GM18909 (cell line): ENCODE measurements at regions not wholly inside any gene's neighbourhood (a gene's known extent, or its start where the extent isn't known, plus 50 kb on each side); places are given as distances from the start of the nearest gene placed in this dataset.
"Not testable (repeated sequence)": the region's sequence is repeated elsewhere in the genome, so short reads cannot be mapped to it uniquely, and the experiment has no call there.

Source experiments
- ATAC-seq: cut with Tn5 transposase; IDR thresholded peaks from one replicate; pipeline ENCODE4 v1.9.1; 2021; ENCODE audit warnings: mild to moderate bottlenecking; ENCODE audit not compliant: unreplicated experiment, poor library complexity

DNA sequence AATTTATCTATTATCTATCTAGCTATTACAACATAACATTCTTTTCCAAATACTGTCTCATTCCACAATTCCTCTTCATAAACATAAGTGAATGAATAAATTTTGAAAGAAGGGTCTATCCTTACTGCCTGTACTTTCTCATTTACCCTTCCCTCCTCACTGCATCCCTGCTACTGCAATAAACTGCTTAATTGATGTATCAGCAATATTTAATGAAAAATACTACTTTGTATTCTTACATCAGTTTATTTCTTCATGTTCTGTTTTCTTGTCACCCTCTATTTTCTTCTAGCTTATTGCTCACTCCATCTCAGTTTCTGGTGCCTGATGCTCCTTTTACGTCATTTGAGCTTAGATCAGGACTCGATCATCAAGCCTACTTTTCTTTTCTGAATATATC is 695.7 kb upstream of the ATXN7L3B start:
- no peak for ATAC-seq

GRCh38 chr12:73863546-73863945 is 674.1 kb upstream of the ATXN7L3B start:
- ATAC-seq = no peak

- no peak for ATAC-seq
Observed at GRCh38 chr12:73867147-73867546, 670.5 kb upstream of the ATXN7L3B start.

DNA sequence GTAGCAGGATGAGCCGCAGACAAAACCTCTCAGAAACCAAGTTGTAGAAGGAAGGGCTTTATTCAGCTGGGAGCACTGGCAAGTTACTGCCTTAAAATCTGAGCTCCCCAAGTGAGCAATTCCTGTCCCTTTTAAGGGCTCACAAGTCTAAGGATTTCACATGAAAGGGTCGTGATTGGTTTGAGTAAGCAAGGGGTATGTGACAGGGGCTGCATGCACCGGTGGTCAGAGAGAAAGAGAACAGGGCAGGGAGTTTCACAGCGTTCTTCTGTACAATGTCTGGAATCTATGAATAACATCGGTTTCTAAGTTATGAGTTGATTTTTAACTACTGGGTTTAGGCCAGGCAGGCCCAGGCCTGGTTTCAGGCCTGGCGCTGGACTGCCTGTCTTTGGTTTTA is 660.3 kb upstream of the ATXN7L3B start:
- ATAC-seq = not testable (repeated sequence)

DNA sequence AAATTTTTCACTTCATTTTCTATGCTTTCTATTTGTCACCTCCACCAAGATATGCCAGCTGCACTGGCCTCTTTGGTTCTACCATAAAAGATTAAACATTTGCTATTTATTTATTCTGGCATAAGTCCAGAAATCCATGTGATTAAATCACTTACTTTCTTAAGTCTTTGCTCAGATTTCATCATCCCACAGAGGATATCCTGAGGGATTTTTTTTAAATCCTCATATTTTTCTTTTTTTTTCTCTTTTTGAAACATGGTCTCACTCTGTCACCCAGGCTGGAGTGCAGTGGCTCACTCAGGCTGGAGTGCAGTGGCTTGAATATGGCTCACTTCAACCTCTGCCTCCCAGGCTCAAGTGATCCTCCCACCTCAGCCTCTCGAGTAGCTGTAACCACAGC is 645.4 kb upstream of the ATXN7L3B start:
- no peak for ATAC-seq

DNA sequence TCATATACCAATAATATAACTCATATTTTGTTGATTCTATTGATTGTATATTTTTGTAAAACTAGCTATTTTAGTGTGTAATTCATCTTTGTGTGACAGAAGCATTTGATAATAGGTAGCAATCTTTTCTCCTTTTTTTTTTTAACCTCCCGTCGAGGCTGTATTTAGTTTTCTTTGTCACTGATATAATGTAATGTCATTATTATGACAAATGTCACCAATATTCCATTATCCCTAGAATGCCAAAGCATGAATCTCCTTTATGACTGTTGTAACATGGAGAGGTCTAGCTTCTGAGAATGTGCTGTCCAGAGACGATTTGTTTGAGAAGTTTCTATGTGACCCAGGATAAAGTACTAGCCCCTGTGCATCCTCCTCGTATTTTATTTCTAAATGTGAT is 639.0 kb upstream of the ATXN7L3B start:
- no peak for ATAC-seq

DNA sequence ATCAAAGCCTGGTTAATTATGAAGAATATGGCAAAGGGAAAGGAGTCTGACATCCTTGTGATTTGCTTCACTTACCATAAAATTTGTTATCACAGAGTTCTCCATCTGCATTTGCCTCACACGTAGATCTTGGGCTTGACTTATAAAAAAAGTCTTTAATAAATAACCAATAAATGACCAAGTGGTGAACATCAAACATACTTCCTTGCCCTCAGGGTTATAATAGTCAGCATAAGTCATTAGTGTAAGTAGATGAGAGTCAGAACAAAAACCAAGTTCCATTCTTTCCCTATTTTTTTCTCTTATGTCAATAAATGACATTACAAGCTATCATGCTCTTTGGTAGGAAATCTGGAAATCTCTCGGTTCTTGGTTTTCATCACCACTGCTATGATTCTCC is 635.4 kb upstream of the ATXN7L3B start:
- no peak for ATAC-seq

GRCh38 chr12:73906757-73907156 is 630.9 kb upstream of the ATXN7L3B start:
- ATAC-seq = no peak

DNA sequence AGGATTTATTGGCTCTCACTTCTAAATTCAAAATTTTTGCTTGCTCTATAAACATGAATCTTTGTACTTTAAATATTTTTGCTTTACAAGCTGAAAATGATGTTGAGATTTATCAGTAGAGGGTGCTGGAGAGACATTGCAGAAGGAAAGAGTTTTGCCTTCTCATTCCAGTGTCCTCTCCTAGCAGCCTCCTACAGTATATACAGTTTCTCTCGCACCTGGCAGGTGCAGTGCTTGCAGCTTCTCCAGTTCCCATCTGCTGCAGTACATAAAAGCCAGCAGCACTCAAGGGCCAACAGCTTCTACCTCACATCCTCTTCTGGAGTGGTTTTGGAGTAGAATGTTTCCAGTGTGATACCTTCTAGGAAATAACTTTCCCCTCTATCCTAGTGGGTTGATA is 601.8 kb upstream of the ATXN7L3B start:
- ATAC-seq = no peak

DNA sequence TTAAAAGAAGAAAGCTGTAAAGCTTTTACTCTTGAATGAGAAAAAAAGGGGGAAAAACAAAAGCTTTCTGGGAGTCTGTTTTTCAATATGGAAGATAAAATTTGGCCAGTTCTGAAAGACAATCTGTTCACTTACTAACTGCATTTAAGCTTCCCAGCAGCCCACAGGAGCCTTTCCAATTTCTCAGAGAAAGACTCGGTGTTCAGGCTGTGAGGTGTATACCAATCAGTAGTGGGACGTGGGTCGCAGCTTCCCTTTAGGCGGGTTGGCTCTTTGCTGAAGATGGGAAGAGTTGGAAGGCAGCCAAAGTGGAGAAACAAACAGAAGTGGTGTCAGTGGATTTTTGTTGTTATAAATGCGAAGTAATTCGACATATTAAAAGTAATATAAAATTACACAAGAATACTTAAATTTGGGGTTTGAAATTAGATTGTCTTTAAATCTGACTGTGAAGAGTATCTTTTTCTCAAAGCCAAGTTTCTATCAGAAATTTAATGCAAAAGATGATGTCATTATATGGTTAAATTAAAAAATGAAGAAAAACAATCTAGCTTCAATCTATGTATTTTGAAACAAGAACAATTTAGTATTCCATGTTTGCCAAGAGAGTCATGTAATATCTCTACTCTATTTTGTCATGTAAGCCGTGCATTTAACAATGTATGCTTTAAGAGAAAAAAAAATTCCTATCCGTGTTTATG is 590.2 kb upstream of the ATXN7L3B start:
- ATAC-seq = no peak

- no peak for ATAC-seq
Observed at GRCh38 chr12:73950507-73950906, 587.1 kb upstream of the ATXN7L3B start.

DNA sequence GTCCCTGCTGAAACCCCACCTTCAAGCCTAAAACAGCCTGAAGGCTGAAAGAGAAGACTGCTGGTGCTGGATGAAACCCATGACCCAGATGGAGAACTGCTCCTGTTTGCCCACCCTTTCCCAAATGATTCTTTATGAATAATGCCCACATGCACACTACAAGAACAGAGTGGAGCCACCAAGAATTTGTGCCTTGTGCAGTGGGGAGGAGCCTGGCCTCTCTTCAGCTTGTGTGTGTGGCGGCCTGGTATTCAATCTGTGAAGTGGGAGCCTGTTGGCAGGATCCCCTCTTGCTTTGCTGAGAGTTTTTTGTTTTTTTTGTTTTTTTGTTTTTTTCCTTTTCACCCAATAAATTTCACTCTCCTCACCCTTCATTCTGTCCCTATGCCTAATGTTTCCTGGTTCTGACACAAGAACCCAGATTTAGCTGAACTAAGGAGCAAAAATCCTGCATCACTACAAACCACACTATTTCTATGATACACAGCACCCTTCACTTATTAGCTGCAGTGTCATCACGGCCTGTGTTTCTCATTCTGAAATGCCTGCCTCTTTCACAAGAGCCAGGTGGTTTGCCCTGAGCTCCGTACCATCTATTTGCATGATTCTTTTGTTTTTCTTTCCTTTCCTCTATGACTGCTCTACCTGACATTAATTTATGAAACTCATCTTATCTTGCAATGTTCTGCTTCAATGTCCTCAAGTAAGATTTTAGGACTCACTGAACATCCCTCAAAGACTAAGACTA is 585.5 kb upstream of the ATXN7L3B start:
- ATAC-seq = no peak

- no peak for ATAC-seq
Observed at GRCh38 chr12:73964641-73965040, 573.0 kb upstream of the ATXN7L3B start.

DNA sequence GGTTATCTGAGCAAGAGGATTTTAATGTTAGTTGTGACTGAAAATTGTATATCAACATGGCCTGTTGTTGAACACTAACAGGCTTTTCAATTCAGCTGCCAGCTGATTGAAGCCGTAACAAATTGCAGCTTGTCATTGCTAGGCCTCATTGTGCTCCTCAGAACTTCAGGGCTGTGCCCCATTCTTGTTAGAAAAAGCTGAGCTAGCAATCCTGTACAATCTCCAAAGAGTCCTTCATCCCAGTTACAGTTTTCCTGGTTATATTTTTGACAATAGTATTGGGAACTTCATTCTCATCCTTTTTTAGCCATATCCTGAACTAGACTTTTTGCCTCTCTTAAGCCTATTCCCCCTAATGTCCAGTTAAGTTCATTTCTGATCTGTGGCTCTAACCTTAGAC is 564.1 kb upstream of the ATXN7L3B start:
- ATAC-seq = no peak

- no peak for ATAC-seq
Observed at GRCh38 chr12:73984552-73984951, 553.1 kb upstream of the ATXN7L3B start.

DNA sequence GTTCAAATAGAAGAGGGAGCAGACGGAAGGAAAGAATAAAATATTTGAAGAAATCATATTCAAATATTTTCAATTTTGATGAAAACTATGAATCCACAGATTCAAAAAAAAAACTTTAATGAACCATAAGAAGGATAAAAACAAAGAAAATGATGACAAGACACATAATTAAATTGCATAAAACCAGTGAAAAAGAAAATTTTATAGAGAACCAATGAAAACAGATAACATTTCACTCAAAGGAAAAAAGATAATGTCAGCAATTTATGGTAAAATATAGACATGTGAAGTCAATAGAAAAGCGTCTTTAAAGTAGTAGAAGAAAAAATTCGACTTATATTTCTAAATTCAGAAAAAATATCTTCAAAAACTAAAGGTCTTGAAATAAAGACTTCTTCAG is 546.5 kb upstream of the ATXN7L3B start:
- ATAC-seq = no peak

GRCh38 chr12:73998894-73999293 is 538.7 kb upstream of the ATXN7L3B start:
- ATAC-seq = no peak

DNA sequence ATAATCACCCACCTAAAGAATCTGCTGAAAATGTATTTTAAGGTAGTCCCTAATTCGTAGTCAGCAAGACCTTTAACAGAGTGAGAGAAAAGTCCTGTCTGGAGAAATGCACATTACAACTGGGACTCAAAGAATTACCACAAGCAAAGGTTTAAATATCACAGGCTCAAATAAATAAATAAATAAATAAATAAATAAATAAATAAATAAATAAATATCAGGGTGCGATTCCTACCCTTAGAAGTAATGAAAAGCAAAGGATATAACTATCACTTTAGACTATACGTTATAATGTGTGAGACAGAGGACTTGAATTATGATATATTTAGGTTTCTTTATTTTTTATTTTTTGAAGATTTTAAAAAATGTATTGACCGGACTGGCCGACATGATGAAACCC is 522.5 kb upstream of the ATXN7L3B start:
- ATAC-seq = no peak

- ATAC-seq = not testable (repeated sequence)
Observed at GRCh38 chr12:74016324-74016723, 521.3 kb upstream of the ATXN7L3B start.

DNA sequence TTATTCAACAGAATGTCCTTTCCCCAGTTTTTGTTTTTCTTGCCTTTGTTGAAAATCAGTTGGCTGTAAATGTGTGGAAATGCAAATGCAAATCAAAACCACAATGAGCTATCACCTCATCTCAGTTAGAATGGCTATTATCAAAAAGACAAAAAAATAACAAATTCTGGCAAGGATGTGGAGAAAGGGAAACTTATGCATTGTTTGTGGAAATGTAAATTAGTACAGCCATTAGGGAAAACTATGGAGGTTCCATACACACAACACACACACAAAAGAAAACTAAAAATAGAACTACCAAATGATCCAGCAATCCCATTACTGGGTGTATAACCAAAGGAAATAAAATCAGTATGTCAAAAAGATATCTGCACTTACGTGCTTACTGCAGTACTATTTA is 518.8 kb upstream of the ATXN7L3B start:
- no peak for ATAC-seq

DNA sequence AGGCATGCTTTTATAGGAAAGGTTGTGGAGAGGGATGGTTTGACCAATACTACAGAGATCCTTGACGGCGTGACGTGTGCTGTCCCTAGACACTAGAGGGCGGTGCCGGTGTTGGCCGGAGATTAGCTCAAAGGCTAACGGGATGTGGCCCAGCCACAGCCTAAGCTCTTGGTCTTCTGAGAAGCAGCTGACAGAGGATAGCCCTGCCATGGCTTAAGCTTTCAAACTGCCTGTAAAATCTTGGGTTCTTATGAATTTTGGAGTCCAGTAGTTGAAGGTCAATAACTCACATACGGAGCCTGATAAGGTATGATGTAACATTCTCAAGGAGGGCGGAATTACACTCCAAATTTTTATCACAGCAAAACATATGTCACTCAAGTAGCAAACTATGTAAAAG is 515.7 kb upstream of the ATXN7L3B start:
- peak; percentile 100 for ATAC-seq

GRCh38 chr12:74031045-74031444 is 506.6 kb upstream of the ATXN7L3B start:
- ATAC-seq = no peak
